PC-3 (cell line): ENCODE measurements at regions not wholly inside any gene's neighbourhood (a gene's known extent, or its start where the extent isn't known, plus 50 kb on each side); places are given as distances from the start of the nearest gene placed in this dataset.

ENCODE experiments used
- CTCF ChIP-seq: fragments of 300-600 bp; sonication (generic); conservative IDR thresholded peaks from 2 replicates; pipeline ENCODE4 v1.5.1; 2017; ENCODE audit warnings: antibody characterized with exemption, low read depth, mild to moderate bottlenecking, low read length
- EZH2phosphoT487 ChIP-seq: fragments of 300-600 bp; sonication (generic); IDR thresholded peaks from 2 replicates; pipeline ENCODE4 v1.6.1; 2018; ENCODE audit warnings: mild to moderate bottlenecking, antibody characterized with exemption, low read length, borderline replicate concordance

GRCh38 chr2:74078466-74078865 is 69.2 kb downstream of the BOLA3 start:
- TF ChIP-seq CTCF: no peak
- TF ChIP-seq EZH2phosphoT487: no peak
